Activated CD4-positive, CD25-positive, alpha-beta regulatory T cell (primary cell): ENCODE measurements at regions not wholly inside any gene's neighbourhood (a gene's known extent, or its start where the extent isn't known, plus 50 kb on each side); places are given as distances from the start of the nearest gene placed in this dataset.

Experiments
- DNase-seq, 4 experiments: peaks; one replicate each; lab custom pipeline; 2025; lab: John Stamatoyannopoulos, UW

DNA sequence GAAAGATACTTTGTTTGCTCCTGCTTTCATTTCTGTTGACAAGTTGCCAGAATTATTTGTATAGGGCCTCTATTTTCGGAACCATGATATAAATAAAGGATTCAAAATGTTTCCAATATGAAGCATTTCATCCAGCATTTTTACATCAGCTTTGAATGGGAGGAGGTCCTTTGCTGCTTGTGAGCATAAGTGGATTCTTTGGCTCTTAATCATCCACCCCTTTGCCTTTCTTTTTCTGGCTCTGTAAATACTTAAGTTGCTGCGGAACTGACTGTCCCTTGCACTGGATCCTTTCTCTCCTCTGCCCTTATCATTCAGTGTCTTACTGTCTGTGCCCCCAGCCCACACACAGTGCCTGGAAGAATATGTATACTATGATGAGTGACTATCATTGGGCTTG lies 357.3 kb upstream of the RGS6 start:
- no peak for DNase-seq

DNA sequence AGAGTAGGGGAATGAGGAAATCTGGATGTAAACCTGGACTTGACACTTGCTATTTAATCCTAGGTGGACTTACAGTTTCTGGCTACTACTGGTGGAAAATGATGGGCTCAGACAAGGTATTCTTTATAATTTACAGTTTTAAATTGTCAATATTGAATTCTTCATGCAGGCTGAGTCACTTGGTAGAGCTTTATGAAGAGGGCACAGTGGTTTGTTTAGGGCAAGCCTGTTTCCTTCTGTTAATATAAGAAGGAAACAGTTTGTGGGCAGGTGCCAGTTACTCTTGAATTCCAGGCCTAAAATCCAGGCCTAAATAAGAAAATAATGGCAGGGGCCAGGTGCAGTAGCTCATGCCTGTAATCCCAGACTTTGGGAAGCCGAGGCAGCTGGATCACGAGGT lies 355.8 kb upstream of the RGS6 start:
- no peak for DNase-seq

DNA sequence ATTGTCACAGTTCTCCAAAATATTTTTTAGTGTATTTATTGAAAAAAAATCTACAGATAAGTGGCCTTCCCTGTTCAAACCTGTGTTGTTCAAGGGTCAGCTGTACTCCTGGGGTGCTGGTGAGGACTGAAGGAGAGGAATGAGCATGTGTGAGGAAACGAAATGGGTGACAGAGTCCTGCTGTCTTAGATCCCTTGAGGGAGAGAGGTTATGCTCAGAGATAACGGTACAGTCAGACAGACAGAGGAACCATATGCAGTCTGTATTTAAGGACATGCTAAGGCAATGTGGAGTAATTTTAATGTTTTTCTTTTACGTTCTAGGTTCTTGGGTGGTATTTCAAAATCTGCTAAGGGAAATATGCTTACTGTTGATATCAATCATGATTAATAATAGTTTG lies 352.9 kb upstream of the RGS6 start:
- DNase-seq = no peak

DNA sequence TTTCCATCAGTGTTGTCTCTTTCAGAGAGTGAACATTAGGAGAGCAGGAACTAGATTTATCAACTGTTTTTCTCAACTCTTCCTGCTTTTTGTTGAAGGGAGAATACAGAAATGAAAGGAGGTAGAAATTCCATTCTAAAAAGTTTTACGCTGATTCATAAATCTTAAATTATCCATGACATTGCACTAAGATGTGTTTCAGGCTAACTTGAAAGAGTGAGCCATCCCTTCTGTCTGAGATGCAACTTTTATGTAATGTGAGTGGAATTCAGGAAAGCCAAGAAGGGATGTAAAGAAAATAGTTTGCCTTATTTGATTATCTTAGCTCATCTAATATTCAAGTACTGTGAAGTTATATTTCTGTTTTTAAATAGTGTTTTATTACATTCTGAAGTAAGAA lies 349.5 kb upstream of the RGS6 start:
- no peak for DNase-seq

DNA sequence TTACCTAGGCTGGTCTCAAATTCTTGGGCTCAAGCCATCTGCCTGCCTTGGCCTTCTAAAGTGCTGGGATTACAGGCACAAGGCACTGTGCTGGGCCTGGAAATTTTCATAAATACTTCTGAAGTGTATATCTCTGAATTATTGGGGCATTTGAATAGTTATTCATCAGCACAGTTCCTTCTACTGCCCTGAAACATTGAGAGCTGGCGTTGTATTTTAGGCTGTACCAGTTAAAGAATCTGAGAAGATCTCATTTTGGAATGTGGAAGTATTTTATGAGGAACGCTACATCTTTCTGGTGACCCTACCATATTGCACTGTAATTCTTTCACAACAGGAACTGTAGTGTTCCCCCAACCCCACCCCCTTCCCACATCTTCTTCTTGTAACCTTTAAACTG lies 349.0 kb upstream of the RGS6 start:
- no peak for DNase-seq

DNA sequence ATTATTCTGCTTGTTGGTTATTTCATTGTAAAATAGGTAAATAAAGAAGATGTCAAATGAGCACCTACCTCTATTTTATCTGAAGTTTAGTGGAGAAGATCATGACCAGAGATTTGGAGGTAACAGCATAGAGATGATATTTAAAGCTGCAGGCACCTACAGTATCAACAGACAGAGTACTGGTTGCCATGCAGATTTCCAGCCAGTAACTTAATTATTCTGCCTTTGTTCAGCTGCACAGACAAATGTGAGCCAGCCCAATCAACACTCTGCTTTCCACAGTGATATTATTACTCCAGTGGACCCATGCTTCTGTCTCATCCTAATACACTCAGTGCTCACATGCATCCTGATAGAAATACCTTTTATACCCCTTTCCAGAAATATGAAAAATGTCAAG lies 348.5 kb upstream of the RGS6 start:
- no peak for DNase-seq

DNA sequence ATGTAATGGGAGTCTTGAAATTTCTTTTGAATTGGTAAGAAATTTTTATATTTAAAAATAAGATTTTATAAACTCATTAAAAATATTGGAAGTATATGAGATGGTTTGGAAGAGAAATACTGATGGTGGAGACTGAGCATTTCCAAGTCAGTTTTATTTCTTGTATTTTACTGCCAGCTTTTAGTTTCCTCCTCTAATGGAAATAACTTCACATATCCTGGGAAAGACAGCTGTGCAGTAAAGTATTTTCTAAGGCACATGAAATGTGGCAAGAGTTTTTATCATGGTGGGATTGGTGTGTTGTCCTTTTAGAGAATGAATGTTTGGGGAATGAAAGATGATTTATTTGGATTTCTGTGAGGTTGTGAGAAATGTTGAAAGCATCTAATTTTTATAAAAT lies 346.9 kb upstream of the RGS6 start:
- no peak for DNase-seq

DNA sequence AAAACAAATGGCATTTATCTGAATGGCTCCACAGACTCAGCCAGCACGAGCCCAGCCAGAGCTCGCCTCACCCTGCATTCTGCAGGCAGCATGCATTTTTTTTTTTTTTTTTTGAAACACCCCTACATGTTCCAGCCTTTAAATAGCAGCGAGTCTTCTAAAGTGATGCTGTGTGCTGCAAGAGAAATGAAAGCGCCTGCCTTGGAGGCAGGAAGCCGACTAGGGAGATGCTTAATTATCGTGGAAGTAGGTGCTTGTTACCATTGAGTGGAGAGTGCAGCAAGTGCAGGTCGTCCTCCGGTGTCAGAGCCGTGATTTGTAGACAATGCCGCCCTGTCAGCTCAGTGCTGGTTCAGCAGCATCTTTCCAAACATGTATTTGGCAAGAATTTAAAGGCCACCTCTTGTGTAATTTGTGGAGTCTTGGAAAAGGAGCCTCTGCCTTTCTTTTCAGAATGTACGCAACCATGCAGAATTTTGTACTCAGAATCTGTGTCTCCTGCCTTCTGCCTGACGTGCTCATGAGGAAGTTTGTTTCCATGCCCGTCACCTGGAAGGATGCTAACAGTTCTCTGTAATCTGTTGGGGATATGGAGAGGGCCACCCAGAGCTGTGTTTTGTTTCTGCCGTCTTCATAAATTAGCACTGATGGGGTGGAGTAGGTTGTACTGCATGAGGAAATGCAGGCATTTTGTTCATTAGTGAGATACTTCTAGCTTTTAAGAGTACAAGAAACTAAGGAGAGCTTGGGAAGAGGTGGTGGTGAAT lies 345.9 kb upstream of the RGS6 start:
- no peak for DNase-seq

DNA sequence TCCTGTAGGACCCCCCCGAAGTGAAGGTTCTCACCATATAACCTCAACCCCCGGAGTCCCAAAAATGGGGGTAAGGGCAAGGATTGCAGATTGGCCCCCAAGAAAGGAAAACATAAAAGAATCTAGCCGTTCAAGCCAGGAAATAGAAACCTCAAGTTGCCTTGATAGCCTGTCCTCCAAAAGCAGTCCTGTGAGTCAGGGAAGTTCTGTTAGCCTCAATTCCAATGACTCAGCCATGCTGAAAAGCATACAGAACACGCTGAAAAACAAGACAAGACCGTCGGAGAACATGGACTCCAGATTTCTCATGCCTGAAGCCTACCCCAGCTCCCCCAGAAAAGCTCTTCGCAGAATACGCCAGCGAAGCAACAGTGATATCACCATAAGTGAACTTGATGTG lies 344.2 kb upstream of the RGS6 start:
- no peak for DNase-seq

DNA sequence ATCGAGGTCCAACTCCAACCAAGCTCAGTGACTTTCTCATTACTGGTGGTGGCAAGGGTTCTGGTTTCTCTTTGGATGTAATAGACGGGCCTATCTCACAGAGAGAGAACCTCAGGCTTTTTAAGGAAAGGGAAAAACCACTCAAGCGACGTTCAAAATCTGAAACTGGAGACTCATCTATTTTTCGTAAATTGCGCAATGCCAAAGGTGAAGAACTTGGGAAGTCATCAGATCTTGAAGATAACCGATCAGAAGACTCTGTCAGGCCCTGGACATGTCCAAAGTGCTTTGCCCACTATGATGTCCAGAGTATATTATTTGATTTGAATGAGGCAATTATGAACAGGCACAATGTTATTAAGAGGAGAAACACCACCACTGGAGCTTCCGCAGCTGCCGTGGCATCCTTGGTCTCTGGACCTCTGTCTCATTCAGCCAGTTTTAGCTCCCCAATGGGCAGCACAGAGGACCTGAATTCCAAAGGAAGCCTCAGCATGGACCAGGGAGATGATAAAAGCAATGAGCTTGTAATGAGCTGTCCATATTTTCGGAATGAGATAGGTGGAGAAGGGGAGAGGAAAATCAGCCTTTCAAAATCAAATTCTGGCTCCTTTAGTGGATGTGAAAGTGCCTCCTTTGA lies 343.5 kb upstream of the RGS6 start:
- no peak for DNase-seq

DNA sequence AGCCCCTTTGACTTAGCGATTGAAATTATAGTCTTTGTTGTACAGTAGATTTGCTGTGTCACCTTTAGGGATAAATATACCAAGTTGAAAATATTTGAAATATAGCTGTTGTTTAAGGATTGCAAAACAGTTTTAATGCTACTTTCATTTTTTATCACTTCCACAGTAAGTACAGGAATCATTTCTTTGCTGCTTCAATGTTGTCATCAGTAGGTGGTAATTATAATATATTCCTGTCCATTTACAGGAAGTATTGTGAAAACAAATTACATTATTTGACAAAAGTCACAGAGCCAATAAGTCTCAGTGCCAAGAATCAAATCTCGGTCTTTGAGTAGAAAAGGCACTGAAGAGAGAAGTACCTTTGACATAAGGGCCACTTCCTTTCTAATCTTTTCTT lies 342.6 kb upstream of the RGS6 start:
- no peak for DNase-seq

DNA sequence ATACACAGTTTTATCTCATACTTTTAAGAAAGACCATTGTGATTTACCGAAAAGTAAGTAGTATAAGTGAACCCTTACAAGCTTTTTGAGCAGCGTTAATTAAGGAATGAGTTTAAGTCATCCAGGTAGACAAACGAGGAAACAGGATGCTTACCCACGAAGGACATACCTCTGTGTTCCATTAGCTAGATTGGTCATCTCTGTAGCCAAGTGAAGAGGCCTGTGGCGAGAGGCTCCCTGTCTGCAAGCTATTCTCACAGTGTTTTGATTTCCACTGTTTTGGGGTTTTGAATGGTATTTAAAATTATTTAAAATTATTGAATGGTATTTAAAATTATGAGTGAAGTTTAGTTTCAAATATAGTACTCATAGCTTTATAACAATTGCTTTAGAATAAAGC lies 342.1 kb upstream of the RGS6 start:
- no peak for DNase-seq

DNA sequence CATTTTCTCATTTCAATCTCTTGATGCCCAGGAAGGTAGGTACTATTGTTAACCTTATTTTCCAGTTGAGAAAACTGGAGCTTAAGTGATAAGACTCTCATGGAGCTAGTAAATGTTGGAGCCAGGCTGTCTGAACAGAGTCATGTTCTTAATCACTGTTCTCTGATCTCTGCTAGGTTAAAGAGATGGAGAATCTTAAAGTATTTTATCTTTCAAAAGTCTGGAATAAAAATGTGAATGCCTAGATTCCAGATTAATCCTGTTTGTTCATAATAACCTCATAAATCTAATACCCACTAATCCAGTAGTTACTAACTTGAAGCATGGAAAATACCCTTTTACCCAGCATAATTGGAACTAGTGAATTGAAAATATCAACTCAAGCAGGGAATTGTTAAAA lies 341.0 kb upstream of the RGS6 start:
- no peak for DNase-seq

DNA sequence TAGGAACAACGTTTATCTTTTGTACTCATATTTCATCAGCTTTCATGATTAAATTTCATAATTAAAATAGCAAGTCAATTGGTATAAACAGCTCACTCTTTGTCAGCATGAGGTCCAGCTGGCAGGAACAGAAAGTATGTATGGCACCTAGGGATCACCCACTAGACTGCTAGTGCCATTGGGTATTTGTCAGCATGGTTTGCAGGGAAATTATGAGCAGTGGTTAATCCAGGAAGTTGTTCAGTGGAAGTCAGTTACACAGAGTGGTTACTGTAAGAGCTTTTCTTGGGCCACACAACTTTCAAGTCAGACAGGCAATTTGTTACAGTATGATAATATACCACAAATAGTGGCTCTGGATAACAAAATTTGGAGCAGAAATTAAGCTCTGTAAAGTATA lies 340.3 kb upstream of the RGS6 start:
- DNase-seq = no peak

DNA sequence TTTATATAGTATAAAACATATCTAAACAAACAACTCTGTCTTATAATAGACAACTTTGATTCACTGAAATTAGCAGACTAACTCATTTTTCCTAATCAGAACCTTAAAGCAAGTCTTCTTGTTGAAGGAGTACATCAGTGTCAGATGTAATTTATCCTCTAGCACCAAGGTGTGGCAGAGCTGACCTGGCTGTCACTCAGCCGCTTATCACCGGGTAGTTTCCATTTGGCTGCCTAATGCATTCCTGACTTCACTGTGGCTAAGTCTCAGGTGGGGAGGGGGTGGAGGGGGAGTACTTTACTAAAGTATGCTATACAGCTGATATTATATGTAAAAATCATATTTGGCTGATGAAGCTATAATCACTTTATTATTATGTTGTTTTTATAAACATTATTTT lies 339.9 kb upstream of the RGS6 start:
- no peak for DNase-seq

DNA sequence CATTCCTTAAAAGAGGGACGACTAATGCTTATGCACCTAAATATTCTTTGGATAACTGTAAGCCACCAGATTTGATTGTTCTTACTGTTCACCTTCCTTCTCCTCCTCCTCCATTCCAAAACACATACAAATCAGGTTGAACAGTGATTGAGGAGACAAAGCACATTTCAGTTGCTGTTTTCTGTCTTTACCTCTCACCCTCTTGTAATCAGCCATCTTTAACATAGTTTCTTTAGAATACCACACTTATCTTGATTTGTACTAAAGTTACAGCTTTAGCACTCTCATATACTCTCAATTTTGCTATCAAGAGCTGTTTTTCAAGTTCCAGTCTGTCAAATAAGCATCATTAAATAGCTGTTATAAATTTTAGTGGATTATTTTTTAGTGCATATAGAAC lies 338.3 kb upstream of the RGS6 start:
- DNase-seq = no peak

DNA sequence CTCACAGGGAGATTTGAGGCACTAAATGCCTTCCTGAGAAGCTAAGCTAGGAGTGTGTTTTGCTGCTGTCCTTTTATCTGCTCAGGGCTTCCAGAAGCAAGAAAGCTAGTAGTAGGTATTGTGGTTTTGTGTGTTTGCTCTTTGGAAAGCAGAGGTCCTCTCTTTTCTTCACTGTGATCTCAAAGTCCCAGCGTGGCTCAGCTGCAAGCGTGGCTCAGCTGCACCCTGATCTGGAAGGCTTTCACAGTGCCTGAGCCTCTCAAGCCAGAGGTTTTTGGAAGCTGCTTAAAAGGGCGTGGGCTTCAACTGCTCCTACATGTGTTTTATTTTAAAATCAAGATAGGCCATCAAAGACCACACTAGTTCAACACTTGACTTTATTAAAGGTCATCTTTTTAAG lies 337.4 kb upstream of the RGS6 start:
- no peak for DNase-seq

DNA sequence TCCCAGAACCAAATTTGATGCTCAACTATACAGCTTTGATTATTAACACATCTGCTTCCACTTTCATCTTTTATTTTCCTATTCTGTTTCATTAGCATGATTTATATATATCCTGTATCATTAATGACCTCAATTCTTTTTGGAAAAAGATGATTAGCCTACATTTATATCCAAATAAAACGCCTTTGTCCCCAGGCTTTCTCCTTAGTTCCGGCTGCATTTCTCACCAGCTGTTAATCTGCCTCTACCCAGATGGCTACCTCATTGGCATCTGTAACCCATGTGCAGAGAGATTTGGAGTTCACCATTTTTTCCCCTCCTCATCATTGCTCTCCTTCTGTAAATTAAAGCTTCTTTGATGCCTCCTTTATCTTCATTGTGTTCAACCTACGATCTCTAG lies 336.8 kb upstream of the RGS6 start:
- no peak for DNase-seq

DNA sequence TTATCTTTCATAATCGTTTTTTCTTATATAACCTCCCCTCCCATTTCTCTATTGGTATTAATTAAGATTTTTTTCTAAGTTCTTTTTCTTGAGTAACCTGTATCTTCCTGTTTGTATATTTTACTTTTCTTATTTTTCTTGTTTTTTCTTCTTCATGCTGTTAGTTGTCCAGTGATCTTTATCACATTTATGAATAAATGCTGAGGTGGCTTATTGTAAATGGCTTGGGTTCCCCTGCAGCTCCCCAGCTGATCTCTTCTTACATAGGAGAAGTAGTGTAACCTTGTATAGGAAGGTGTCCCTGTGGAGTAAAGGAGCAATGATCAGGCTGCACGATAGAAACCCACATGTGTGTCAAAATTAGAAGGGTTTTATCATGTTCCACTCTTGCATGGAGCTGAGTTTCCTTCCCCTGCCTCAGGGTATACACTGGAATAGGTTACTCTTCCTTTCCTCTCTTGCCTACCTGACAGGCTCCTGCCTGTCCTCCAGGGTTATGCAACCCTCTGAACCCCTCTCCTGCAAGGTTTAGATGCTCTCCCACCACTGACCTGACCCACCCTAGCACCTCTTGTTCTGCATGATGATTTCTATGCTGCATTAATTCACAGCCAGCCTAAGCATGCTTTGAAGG lies 334.8 kb upstream of the RGS6 start:
- no peak for DNase-seq

DNA sequence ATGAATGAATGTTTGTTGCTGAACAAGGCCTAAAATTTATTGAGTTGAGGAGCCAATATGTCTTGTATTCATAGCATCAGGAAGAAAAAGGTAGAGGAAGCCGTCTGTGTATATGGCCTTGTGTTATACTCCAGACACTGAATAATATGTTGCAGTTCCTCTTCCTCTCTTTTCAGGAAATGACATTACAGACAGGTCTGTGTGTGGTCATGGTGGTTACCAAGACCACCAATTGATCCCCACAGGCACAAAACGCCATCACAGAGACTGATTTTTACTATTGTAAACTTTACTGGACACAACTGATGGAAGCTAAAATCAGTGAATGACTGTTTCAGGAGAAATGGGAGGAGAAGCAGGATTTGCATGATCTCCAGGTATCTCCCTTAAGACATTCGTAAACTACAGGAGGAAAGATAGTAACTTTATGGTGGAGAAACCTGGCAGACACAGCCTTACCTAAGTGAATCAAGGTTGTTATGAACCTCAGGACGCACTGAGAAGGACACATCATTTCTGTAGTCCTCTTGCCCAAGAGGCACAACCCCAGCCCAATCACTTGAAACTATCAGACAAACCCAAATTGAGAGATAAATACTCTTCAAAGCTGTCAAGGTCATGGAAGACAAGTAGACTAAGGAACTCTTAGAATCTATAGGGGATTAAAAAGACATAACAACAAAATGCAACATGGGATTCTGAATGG lies 334.1 kb upstream of the RGS6 start:
- no peak for DNase-seq

DNA sequence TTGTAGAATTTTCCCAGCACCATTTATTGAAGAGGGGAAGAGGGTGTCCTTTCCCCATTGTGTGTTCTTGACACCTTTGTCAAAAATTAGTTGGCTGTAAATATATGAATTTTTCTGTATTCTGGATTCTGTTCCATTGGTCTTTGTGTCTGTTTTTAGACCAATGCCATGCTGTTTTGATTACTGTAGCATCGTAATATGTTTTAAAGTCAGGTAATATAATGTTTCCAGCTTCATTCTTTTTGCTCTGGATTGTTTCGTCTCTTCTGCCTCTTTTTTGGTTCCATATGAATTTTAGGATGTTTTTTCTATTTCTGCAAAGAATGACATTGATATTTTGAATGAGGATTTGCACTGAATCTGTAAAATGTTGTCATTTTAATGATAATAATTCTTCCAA lies 331.9 kb upstream of the RGS6 start:
- no peak for DNase-seq

DNA sequence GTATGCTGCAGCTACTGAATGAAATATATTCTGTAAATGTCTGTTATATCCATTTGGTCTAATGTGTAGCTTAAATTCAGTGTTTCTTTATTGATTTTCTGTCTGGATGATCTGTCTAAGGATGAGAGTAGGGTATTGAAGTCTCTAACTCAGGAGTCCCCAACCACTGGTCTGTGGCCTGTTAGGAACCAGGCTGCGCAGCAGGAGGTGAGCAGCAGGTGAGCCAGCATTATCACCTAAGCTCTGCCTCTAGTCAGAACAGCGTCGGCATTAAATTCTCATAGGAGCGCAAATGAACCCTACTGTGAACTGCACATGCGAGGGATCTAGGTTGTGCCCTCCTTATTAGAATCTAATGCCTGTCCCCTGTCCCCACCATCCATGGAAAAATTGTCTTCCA lies 329.7 kb upstream of the RGS6 start:
- no peak for DNase-seq

DNA sequence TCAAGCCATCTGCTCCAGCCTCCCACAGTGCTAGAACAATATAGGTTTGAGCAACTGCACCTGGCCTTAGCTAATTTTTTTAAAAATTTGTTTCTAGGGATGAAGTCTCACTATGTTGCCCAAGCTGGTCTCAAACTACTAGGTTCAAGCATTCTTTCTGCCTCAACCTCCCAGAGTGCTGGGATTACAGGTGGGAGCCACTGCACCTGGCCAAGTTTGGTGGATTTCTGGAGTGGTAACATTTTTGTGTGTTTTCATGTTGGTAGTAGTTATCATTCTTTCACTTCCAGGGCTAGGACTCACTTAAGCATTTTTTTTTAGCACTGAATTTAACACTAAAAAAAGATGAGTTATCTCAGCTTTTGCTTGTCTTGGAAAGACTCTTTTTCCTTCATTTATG lies 328.0 kb upstream of the RGS6 start:
- no peak for DNase-seq
